Activated CD8-positive, alpha-beta memory T cell treated with anti-CD3 and anti-CD28 coated beads for 48 hours (primary cell): ENCODE measurements at regions not wholly inside any gene's neighbourhood (a gene's known extent, or its start where the extent isn't known, plus 50 kb on each side); places are given as distances from the start of the nearest gene placed in this dataset.
"Not testable (repeated sequence)": the region's sequence is repeated elsewhere in the genome, so short reads cannot be mapped to it uniquely, and the experiment has no call there.

ENCODE experiments used
- DNase-seq, 3 experiments: peaks; one replicate each; pipeline ENCODE4 v3.0.0-alpha.2; 2020; ENCODE audit warnings: low read depth in 2 of 3, low spot score in 2 of 3

DNA sequence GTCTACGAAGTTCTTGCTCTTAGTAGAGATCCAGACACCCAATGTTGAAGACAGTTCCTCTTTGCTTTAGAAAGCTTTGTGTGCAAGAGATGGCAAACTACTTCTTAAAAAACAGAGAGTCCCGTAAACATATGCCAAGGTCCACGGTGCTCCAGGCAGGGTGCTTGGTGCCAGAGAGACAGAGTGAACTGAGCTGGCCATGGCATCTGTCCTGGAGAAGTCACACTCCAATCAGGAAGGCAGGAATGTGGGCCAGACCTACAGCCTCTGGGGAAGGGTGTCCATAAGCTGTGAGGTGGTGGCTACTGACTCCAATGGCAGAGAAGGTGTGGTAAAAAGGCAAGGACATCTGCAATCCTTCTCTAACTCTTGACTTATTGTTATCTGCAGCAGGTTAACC is 242.0 kb upstream of the PLGLB2 start:
- DNase-seq = not testable (repeated sequence)

DNA sequence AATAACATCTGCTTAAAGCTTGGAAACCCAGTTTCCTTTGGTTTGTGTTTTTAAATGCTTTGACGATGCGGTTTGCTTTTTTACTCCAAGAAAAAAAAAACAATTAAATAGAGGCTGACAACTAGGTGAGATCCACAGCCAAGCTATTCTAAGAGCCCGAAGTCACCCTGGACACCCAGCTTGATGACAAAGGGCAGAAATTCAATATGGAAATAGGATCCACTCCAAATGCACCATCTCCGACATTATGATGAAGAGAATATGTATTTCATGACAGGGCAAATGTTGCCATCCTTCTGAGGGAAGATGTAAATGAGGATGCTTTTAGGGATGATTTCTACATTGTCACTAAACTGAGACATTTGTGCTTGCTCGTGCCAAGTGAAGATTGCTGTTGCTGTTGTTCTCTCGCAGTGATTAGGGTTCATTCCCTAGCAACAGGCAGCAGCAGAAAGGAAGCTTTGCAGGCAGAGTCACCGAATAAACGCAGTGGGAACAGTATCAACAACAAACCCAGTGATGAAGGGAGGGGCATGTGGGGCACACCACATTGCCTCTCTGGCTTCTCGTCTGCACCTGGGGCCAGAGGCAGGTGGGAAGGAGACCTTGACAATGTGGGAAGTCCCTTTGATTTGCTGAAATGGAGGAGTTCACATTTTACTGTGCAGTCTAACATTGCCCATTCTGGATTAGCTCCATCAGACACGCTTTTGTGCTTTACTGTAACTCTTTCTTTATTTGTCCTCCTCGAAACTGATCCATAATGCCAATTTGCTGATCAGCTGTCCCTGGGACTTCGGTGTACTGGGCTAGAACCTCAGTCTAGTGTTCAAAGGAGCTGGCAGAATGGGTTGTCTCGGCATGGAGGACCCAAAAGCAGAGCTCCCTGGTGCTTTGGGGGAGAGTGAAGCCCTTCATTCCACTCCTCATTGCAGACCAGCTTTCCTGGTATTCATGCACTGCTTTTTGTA is 240.2 kb upstream of the PLGLB2 start:
- DNase-seq = not testable (repeated sequence)

DNA sequence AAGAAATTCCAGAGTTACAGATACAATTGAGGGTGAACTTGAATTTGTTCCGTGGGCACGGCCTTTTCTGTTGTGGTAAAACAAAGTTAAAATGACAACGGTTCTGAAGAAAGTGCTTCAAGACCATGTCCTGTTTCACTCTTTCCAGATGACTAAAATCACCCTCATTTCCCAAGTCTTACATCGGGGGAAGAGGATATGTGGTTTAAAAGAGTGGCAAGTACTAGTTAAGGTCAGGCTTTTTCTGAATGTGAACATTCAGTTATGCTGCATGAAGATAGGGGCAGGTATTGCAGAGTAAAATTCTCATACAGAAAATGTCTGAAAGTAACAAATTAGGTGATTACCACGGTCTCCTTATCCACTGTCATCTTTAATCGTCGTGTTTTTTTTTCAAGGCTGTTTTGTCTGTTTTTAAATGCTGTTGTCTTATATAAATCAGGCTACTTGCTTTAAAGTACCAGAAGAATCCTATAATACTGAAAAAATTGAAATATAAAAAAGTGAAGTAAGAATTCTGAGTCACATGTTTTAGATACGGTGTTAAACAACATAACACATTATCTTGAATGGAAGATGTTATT is 236.6 kb upstream of the PLGLB2 start:
- not testable (repeated sequence) for DNase-seq

DNA sequence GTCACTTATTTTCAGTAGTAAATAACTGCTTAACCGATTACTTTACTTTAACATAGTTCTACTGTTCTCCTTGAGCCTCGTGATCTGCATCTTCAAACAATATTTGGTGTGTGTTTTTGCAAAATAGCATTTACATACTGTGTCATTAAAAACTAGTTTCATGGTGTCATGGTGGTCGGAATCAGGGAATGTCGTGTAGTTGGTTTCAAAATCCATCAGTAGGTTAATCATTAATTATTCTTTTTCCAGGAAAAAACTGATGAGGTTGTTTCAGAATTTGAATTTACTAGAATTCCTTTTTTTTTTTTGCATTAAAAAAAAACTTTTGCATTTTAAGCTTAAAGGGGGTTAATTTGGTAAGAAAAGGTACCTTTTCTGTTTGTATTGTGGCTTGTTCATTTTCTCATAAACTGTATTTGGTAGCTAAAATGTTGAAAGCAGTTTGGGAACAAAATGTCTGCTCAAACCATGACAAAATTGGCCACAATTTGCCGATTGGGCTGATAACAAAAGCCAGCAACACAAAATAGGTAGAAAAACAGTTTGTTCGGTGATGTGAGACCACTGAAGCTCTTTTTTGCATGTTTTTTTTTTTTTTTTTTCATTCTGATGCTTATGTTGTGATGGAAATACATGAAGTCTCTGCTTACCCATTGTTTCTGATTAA is 234.9 kb upstream of the PLGLB2 start:
- not testable (repeated sequence) for DNase-seq

DNA sequence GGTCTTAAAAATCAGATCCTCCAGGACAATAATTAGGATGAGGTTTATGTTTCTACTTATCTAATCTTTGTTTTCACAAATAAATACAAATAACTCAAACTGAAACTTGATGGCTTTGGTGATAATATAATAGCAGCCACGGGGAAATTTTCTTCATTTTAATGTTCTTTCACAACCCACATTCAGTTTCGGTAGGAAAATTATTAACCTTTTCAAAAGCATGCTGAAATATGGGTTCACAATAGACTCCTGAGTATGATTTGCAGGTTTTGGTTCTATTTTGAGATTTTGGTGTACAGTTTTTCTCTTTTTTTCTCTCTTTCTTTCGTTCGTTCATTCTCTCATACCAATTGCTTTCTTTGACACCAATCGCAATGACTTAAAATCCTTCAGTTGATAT is 233.9 kb upstream of the PLGLB2 start:
- not testable (repeated sequence) for DNase-seq

DNA sequence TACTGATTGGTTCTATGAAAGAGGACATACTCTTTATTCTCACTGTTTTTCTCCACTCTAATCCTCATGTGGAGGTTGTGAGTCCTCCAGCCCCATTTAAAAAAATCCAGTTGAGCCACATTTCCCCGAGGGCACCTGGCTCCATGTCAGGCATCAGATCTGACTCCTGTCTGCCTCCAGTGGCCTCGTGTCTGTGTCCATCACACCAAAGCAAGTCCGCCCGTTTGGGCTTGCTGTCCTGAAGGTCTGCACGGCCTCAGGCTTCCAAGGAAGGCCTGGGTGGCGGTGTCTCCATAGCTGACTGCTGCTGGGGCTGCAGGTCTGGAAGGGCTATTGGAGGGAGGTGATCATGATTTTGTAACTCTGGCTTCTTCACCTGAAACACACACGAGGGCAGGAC is 233.4 kb upstream of the PLGLB2 start:
- not testable (repeated sequence) for DNase-seq

DNA sequence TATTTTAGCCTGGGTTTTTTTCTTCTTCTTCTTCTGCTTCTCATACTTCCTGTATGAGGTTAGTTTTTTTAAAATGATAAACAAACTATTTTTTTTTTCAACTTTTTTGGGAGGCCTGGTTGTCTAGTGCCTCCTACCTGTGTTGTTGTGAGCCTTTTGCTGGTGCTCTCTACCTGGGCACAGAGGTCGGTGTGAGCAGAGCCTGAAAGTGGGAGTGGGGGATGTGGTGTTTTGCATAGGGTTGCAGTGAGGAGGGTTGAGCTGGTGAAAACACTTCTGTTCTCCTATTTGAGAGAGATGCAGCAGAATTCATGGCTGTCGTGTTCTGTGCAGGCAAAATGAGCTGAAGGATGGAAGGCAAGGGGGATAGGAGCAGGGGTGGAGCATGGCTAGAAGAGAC is 232.7 kb upstream of the PLGLB2 start:
- DNase-seq = not testable (repeated sequence)

DNA sequence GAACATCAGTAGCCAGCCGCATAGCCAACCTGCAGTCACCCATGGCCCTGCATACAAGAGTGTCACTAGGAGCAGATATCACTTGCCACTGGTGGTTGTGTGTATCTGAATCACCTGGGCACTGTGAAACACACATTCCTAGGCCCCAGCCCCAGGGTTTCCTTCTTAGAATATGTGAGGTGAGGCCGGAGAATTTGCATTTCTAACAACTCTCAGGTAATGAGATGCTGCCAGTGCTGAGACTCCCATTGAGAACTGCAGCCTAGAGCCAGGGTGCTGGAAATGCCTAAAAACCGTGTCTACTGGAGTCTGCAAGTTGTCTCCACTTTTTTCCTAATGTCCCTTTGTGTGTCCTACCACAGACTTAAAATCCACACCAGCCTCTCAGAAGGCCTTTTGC is 232.0 kb upstream of the PLGLB2 start:
- DNase-seq = not testable (repeated sequence)

DNA sequence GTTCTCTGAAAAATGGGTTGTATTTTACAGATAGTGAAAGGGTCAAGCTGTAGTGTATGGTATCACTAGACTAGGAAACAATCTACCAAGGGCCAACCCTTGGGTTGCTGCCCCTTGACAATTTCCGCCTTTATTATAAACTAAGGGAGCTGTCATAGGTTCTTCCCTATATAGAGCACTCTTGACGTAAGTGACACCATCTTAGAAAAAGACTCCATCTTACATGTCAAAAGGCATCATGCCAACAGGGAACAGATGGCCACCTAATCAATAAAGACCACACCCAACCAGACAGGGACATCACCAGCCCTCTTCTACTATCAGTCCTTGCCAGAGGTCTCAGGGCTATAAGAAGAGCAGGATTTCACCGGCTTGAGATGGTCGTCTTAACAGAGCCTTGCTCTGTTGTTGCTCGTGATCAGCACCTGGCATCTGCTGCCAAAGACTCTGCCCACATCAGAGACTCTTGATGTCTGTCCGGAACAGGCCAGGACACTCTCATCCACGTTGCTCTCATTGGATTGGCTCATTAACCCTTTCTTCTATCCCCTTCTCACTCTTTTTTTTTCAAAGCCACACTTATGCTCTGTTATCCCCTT is 231.4 kb upstream of the PLGLB2 start:
- DNase-seq = not testable (repeated sequence)

DNA sequence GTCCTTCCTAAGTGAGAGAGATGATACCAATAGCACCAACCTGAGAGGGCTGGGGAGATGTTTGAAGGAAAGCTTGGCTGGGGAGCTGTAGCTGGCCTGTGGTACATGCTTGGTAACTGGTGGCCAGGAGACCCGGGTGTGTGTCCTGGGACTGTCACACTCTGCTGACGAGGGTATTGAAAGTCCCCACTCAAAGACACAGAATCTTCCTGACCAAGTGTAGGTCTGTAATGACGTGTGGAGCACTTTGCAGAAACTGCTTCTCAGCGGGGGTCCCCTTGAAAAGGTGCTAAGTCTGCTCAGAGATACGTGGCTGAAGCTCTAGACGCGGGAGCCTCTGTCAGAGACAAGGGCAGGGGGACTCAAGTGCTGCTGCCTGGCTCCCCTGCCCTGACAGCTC is 230.4 kb upstream of the PLGLB2 start:
- not testable (repeated sequence) for DNase-seq

DNA sequence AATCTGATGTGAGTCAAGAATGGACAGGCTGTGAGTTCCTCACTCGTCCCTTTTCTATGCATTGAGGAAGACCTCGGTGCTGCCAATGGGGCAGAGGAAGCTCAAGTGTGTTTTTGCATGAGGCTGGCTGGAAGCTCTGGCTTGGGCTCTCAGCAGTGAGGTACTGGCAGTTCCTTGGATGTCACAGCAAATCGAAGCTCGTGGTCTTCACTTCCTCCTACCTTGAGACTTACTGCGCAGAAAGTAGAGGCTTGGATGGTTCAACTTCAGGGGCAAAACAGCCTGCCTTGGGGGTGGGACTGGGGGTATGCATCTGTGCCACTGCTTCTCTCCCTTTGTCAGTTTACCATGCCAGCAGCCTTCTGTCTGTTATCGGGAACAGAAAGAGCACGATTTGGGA is 229.8 kb upstream of the PLGLB2 start:
- not testable (repeated sequence) for DNase-seq

DNA sequence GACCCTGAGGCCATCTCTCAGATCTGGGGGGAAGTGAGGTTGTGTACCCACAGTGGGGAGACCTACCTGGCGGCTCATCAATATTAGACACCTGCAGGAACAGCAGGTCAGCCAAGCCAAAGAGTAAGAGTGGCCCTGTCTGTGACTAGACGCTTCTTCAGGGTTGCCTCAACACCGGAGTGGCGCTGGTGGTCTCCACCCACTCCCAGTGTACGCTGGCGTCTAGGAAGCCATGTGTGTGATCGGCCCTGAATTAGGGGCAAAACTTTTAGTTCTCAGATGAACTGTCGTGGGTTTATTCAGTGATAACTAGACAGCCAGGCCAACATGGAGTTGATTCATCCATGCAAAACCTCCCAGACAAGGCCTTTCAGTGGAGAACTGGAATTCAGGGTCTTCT is 229.3 kb upstream of the PLGLB2 start:
- not testable (repeated sequence) for DNase-seq

DNA sequence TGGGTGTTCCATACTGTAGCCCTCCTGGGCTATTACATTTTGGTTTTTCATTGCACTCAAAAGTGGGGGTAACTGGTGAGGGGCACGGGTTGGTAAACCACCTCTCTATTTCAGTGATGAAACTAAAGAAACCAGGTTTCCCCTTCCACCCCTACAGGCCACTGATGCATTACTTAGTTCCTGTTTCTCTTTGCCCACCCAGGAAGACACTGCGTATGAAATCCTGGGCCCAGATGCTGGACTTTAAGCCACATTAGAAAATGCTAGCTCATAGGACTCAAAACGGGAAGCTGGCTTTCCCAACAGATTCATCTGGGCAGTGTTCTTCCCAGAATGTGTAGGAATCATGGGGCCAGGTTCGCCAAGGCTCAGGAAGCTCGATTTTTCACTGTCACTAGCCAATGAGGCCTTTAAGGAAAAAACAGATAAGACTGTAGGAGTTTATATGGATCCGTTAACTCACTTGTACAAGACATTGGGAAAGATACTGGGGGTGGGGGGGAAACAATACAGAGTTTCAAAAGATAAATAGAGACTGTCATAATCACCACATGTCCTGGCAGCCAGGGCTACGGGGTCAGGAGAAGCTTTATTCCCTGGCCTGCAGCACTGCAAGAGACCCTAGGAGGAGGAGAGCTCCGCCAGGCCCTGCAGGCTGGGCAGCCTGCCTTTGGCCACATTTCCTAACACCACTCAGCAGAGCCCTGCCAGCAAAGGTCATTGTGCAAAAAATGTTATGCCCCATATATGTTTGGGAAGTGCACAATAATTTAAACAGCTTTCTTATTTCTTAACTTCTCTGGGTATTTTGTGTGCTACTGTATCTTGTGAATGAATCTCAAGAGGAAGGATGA is 228.5 kb upstream of the PLGLB2 start:
- DNase-seq = not testable (repeated sequence)

DNA sequence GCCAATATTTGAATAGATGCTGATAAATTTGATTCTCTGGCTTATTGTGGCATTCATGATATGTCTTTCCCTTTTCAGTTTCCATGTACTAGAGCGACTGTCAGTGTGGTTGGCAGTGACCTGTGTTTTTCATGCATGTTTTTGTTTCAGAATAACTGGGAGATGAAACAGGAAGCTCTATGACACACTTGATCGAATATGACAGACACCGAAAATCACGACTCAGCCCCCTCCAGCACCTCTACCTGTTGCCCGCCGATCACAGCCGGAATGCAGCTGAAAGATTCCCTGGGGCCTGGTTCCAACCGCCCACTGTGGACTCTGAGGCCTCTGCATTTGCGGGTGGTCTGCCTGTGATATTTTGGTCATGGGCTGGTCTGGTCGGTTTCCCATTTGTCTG is 226.8 kb upstream of the PLGLB2 start:
- DNase-seq = peak in 1 of 3 experiments; percentile 38

DNA sequence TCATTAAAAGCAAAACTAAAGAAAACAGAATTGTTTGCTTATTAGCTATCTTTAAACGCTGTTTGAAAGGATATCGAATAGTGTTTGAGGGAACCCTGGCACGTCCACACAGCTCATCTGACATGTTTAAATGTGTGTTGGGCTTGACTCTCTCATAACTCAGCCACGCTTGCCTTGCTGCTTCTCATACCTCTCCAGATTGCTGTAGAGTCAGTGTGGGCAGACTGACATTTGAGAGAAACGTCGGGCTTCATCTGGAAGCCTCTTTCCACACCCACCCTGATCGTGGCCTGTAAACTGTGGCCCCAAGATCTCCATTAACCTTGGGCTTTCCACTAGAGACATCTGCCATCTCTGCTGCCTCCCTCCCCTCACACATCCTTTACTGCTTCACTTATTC is 226.4 kb upstream of the PLGLB2 start:
- DNase-seq = not testable (repeated sequence)

DNA sequence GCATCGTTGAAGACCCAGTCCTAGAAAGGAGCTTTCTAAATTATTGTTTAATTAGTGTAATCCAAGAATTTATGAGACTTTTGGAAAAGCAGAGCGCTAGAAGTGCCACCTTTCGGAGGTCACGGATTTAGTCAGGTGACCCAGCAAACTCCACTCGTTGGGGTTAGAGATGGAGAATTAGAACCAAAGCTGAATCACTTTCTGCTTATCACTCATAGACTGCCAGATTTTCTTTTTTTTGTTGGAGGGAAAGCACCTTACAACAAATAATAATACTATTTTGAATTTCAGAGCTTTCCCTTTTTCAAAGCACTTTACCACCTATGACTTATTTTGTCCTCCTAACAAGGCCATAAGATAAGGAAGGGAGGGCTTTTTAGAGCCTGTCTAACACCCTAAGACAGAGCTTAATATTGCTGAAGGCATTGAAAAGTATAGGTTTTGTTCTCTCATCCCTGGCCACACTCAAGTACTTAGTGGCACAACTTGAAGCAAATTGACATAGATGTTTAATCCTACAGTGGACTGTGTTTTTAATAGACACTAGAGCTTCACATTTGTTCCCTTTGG is 223.2 kb upstream of the PLGLB2 start:
- not testable (repeated sequence) for DNase-seq

DNA sequence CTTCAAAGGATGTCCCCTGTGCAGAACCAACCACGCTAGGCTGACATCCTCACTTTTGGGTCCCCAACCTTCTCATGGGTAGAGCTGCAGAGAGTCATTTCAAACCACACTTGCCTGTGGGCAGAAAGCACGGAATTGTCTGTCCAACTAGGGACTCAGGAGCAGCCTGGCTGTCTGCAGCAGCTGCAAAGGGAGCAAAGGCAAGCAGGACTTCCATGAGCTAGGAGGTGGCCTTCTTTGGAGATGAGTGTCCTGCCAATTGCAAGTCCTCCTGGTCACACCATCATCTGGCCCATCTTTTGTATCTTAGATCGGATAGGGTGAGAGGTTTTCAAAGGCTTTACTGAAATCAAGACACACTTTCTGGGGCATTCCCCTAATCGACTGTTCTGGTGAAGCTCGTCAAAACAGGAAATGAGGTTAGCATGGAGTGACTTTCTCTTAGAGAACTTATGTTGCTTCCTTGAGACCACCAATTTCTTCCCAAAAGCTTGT is 222.3 kb upstream of the PLGLB2 start:
- DNase-seq = not testable (repeated sequence)

DNA sequence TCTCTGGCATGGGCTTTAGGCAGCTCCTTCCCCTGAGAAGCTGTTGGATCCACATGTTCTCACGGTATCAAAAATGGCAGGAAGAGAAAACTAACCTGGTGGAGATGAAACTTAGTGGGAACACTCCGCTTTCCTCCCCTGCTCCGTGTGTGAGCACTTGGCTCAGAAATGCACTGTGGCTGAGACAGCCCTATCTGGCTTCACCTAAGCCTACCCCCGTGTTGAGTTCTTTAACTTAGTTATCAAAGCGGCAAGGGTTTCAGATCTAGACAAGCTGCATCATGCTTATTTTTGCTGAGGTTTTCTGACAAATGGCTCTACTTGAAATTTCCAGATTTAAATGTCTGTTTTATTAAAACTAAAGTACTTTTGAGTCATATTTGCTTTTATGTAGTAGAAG is 221.6 kb upstream of the PLGLB2 start:
- not testable (repeated sequence) for DNase-seq

DNA sequence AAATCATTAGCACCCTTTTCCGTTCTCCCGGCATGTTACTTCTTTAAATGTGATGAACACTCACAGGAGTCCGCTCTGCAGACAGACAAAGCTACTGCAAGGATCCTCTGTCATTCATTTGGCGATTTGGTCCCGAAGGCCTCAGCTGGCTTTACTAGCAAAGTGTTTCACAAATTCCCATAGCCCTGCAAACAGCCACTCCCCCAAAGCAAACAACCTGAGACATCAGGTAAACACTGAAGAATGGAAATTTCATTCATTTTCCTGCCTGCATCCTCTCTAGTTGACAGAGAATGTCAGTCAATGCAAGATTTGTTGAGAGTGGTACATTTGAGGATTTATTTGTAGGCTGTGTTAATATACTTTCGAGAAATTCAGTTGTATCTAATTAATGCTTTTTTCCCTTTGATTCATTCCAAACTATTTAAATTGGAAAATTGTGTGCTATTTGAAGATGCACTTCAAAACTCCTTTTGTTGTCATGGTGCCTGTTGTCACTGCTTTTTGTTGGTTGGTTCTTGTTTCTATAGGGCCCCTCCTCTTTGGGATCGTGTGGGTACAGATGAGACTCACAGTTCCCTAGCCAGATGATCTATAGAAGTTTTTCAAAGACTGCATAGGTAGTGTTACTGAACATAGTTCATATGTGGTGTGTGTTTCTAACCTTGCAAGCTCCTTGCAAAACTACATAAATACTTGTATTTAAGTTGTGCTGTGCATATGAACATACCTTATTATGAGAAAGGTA is 215.7 kb upstream of the PLGLB2 start:
- not testable (repeated sequence) for DNase-seq
